HepG2 (cell line): ENCODE measurements at regions not wholly inside any gene's neighbourhood (a gene's known extent, or its start where the extent isn't known, plus 50 kb on each side); places are given as distances from the start of the nearest gene placed in this dataset.

ENCODE experiments used
- SRSF1 ChIP-seq: fragments of 200-400 bp; formaldehyde crosslinking; optimal IDR thresholded peaks from 2 replicates; pipeline ENCODE3; 2017; ENCODE audit warnings: mild to moderate bottlenecking, low read depth, low read length, moderate library complexity
- TF ChIP-seq, protein P1 (sequence below): sonication (generic); formaldehyde crosslinking; IDR thresholded peaks from 2 replicates; pipeline ENCODE4 v1.5.0; 2020; ENCODE audit warnings: mild to moderate bottlenecking, missing genetic modification reagents, borderline replicate concordance
- TF ChIP-seq, protein P2 (sequence below): IDR thresholded peaks from 2 replicates; pipeline ENCODE4 v1.6.1; 2016; ENCODE audit warnings: low read depth

DNA sequence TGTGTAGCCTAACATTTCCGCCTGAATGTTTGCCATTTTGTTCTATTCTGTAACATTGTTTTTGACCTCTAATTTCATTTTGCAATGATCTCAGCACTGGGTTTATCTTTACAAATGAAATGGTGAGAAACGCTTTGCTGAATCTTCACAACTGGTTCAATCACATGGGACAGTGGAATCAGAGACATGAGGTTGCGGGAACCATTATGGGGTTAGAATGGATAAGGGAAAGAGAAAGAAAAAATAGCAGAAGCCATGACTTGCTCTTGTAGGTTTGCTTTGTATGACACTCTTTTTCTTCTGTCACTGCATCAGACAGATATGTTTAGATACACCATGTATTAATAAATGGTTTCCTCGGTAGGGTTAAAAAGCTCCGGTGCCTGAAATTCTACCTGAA lies 114.3 kb upstream of the PELI1 start (continued):
- TF ChIP-seq, protein P1, sequence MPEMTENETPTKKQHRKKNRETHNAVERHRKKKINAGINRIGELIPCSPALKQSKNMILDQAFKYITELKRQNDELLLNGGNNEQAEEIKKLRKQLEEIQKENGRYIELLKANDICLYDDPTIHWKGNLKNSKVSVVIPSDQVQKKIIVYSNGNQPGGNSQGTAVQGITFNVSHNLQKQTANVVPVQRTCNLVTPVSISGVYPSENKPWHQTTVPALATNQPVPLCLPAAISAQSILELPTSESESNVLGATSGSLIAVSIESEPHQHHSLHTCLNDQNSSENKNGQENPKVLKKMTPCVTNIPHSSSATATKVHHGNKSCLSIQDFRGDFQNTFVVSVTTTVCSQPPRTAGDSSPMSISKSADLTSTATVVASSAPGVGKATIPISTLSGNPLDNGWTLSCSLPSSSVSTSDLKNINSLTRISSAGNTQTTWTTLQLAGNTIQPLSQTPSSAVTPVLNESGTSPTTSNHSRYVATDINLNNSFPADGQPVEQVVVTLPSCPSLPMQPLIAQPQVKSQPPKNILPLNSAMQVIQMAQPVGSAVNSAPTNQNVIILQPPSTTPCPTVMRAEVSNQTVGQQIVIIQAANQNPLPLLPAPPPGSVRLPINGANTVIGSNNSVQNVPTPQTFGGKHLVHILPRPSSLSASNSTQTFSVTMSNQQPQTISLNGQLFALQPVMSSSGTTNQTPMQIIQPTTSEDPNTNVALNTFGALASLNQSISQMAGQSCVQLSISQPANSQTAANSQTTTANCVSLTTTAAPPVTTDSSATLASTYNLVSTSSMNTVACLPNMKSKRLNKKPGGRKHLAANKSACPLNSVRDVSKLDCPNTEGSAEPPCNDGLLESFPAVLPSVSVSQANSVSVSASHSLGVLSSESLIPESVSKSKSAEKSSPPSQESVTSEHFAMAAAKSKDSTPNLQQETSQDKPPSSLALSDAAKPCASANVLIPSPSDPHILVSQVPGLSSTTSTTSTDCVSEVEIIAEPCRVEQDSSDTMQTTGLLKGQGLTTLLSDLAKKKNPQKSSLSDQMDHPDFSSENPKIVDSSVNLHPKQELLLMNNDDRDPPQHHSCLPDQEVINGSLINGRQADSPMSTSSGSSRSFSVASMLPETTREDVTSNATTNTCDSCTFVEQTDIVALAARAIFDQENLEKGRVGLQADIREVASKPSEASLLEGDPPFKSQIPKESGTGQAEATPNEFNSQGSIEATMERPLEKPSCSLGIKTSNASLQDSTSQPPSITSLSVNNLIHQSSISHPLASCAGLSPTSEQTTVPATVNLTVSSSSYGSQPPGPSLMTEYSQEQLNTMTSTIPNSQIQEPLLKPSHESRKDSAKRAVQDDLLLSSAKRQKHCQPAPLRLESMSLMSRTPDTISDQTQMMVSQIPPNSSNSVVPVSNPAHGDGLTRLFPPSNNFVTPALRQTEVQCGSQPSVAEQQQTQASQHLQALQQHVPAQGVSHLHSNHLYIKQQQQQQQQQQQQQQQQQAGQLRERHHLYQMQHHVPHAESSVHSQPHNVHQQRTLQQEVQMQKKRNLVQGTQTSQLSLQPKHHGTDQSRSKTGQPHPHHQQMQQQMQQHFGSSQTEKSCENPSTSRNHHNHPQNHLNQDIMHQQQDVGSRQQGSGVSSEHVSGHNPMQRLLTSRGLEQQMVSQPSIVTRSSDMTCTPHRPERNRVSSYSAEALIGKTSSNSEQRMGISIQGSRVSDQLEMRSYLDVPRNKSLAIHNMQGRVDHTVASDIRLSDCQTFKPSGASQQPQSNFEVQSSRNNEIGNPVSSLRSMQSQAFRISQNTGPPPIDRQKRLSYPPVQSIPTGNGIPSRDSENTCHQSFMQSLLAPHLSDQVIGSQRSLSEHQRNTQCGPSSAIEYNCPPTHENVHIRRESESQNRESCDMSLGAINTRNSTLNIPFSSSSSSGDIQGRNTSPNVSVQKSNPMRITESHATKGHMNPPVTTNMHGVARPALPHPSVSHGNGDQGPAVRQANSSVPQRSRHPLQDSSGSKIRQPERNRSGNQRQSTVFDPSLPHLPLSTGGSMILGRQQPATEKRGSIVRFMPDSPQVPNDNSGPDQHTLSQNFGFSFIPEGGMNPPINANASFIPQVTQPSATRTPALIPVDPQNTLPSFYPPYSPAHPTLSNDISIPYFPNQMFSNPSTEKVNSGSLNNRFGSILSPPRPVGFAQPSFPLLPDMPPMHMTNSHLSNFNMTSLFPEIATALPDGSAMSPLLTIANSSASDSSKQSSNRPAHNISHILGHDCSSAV (CRISPR knock-in tag) = no peak
- TF ChIP-seq SRSF1 = no peak
- TF ChIP-seq, protein P2, sequence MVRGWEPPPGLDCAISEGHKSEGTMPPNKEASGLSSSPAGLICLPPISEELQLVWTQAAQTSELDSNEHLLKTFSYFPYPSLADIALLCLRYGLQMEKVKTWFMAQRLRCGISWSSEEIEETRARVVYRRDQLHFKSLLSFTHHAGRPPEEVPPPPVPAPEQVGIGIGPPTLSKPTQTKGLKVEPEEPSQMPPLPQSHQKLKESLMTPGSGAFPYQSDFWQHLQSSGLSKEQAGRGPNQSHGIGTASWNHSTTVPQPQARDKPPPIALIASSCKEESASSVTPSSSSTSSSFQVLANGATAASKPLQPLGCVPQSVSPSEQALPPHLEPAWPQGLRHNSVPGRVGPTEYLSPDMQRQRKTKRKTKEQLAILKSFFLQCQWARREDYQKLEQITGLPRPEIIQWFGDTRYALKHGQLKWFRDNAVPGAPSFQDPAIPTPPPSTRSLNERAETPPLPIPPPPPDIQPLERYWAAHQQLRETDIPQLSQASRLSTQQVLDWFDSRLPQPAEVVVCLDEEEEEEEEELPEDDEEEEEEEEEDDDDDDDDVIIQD (CRISPR knock-in tag) = no peak
